GM18867 (cell line): ENCODE measurements at regions not wholly inside any gene's neighbourhood (a gene's known extent, or its start where the extent isn't known, plus 50 kb on each side); places are given as distances from the start of the nearest gene placed in this dataset.
"Not testable (repeated sequence)": the region's sequence is repeated elsewhere in the genome, so short reads cannot be mapped to it uniquely, and the experiment has no call there.

Experiments used
- ATAC-seq: cut with Tn5 transposase; IDR thresholded peaks from one replicate; pipeline ENCODE4 v1.9.1; 2021; ENCODE audit warnings: mild to moderate bottlenecking, moderate library complexity; ENCODE audit not compliant: unreplicated experiment

- ATAC-seq = peak; percentile 98
These were observed 87.3 kb downstream of the PHLDA1 start for GRCh38 chr12:75944097-75944904.

- ATAC-seq = no peak
These were observed 87.9 kb downstream of the PHLDA1 start for GRCh38 chr12:75943730-75944096.

DNA sequence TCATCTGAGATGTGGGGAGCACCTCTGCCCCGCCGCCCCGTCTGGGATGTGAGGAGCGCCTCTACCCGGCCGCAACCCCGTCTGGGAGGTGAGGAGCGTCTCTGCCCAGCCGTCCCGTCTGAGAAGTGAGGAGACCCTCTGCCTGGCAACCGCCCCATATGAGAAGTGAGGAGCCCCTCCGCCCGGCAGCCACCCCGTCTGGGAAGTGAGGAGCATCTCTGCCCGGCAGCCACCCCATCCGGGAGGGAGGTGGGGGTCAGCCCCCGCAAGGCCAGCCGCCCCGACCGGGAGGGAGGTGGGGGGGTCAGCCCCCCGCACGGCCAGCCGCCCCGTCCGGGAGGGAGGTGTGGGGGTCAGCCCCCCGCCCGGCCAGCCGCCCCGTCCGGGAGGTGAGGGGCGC, 89.9 kb downstream of the PHLDA1 start:
- ATAC-seq = not testable (repeated sequence)

GRCh38 chr12:75939016-75939642, 92.4 kb downstream of the PHLDA1 start:
- ATAC-seq = no peak

DNA sequence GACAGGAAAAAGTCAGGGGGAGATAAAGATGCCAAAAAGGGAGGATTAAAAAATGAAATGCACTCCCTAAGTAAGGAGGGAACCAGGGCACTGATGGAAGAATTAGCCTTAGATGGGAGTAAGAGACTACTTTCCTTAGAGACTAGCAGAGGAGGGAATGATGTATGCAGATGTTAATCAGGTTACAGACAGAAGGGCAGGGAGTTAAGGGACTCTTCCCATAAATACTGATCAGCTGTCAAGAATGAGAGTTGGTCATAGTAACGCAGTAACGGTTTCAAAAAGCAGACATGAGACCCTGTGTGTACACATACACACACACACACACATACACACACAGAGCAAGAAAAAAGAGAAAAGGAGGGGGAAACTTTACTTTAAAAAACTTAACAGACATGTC, 93.4 kb downstream of the PHLDA1 start:
- ATAC-seq = no peak

DNA sequence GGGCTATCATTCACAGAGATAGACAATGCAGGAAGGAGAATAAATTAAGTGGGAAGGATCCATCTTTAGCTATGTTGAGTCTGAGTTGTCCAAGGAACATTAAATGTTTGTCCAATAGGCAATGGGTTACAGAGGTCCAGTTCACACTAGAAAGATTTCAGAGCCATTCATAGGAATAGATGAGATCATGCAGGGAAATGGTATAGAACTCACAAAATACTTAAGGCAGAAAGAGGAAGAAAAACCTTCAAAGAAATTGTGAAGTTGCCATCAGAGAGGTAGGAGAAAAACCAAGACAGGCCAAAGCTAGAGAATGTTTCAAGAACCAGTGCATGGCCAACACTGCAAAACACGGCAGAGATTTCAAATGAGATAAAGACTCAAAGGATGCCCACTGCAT, 94.1 kb downstream of the PHLDA1 start:
- ATAC-seq = no peak

GRCh38 chr12:75936515-75937440, 94.8 kb downstream of the PHLDA1 start:
- no peak for ATAC-seq

DNA sequence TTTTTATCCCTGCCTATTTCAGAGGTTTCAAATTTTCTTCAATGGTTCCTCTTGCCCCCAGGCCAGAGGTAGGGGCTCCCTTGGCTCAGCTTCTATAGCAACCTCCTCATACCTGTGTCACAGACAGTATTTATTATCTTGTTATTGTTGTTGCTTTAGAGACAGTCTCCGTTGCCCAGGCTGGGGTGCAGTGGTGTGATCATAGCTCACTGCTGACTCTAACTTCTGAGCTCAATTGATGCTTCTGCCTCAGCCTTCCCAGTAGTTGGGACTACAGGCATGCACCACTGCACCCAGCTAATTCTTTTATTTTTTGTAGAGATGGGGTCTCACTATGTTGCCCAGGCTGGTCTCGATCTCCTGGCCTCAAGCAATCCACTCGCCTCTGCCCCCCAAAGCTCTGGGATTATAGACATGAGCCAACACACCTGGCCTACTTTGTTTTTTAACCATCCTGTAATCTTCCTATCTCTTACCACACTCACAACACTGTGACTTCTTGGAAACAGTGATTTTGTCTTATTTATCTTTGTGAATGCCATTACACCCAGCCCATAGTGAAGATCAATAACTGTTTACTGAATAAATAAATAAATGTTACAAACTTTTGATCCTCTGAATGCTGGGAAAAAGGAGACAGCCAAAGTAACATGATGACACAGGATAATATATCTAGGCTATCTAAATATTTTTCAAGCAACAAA, 95.9 kb downstream of the PHLDA1 start:
- no peak for ATAC-seq

DNA sequence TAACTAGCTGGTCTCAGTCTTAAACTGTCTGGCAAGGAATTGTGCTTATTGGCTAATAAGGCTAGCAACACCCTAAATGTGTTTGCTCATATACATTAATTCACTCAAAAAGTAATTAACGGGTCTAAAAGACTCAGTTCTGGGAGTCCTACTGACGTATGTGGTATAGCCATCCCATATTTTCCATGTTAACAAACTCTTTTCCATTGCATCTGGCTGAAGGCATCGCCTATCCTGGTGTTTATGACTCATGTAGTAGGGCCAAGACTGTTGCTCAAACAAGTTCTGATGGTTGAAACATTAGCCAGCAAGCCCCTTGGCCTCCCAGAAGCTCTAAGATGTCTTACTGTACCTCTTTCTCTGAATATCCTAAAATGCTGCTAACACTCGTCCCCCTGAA, 98.5 kb downstream of the PHLDA1 start:
- no peak for ATAC-seq

DNA sequence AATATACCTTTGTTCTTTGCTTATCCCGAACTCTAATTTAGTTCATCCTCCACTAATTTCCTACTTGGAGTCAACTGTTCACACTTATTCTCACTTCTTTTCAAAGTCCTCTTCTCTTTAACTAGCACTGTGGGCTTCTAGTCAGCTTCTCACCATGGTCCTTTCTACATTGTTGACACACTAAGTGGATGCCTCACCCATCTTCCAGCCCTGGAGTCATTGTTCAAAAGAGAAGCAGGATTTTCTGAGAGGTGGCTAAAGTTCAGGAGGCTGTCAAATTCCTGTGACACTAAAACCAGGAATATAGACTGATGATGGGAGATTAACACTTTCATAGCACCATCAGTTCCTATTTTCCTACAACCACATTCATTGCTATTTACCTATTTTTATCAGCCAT, 99.3 kb downstream of the PHLDA1 start:
- no peak for ATAC-seq

- ATAC-seq = no peak
These were observed 107.5 kb downstream of the PHLDA1 start for GRCh38 chr12:75923964-75924666.

GRCh38 chr12:75922944-75923642, 108.5 kb downstream of the PHLDA1 start:
- ATAC-seq = no peak

DNA sequence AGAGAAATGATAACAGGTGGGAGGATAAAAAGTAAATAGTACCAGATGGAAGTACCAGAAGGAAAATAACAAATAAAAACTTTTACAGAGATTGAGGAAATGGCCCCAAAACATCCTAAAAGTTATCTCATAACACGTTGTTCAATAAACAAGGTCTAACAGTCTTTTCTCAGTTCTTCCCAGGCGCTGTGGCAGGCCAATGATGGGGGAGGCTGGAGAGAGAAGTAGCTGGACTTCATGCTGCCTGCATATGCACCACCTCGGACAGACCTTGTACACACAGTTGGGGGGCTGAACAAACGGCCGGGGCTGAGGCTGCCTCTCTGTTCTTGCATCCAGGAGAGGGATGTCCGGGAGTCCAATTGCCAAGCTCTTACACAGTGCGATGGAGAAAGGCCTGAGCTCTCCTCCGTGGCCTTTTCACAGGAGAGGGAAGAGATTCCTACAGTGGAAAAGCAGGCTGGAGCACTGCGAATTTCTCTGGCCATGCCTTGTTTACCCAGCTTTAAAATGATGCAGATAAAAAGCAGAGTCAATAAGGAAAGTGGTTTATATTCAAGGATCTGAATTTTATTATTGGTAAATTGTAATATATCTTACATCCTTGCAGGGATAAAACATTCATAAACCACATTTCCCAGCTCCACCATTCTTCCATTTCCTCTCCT, 109.8 kb downstream of the PHLDA1 start:
- no peak for ATAC-seq

DNA sequence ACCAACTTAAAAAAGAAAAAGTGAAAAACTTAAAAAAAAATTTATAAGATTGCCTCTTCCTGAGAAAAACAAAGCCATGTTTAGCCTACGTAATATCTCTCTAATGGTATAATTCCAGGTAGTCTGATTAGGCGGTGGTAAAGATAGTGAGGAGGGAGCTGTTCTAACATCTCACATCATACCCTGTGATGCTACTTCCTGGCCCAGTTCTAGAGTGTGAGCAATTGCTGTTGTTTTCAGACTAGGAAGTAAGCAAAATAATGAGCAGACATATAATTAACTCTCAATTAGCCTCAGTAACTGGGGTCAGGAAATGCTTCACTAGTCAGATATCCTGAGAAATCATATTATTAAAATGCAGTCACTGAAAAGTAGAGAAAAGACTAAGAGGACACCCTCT, 113.9 kb downstream of the PHLDA1 start:
- no peak for ATAC-seq

DNA sequence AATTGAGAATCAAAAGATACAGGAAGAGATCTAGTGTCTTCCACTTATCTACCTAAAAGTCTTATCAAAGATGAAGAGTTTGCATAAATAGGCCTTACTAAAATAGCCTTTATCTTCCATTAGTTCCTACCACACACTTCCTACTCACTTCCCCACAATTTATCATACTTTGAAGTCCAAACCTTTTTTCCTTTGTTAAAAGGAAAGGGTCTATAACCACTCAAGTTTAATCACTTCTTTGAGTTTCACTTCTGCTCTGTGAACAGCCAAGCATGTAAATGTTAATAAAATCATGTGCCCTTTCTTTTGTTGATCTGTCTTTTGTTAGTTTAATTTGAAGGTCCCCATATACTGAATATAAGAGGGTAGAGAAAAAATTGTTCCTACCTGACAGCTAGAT, 114.5 kb downstream of the PHLDA1 start:
- ATAC-seq = peak; percentile 74

- no peak for ATAC-seq
These were observed 117.8 kb downstream of the PHLDA1 start for GRCh38 chr12:75913502-75914351.

DNA sequence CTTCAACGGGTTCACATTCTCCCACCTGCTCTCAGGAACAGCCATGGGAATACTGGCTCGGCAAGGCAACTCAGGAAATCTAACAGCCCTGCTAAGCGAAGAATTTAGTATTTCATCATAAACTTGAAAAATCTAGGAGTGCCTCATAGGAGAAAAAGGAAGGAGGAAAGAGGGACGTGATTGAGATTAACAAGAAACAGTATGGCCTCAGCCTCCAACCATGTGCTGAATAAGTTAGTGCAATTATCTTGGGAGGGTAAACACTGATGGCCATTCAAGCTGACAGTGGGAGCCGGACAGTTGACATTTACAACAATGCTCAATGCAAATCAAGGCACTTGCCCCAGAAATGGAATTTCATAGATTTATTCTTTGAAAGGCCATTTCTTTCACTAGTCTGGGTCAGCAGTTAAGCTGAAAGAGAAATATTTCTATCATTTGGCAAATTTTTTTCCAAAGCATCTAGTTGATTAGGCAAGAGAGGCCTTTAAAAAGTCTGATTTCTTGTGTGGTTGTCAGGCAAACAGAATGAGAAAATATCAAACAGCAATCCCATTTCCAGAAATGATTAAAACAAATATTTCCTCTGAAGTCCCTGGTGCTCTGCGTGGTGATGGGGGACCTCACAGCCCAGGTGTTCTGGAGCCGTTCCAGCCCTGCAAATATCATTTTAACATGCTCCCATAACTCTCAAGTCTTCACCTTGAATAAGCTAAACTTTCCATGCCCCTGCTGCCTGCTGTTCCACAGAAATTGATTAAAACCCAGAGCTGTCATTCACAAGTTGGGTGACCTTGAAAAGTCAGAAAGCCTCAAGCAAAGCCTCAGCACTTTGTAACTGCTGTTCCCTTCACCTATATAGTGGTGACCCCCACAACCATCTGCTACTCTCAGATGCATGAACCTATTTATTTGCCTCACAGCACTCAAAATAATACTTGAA, 121.6 kb downstream of the PHLDA1 start:
- no peak for ATAC-seq
